HUES6 (cell line): ENCODE measurements at regions not wholly inside any gene's neighbourhood (a gene's known extent, or its start where the extent isn't known, plus 50 kb on each side); places are given as distances from the start of the nearest gene placed in this dataset.

ENCODE experiments used
- H3K27ac ChIP-seq: 2 replicates; pipeline ENCODE4 v1.7.0; 2013; ENCODE audit warnings: low read depth, mild to moderate bottlenecking, low read length, inconsistent platforms
- H3K27me3 ChIP-seq: 2 replicates; pipeline ENCODE4 v1.6.1; 2013; ENCODE audit warnings: low read length; ENCODE audit not compliant: control insufficient read depth, insufficient read depth
- H3K36me3 ChIP-seq: 2 replicates; pipeline ENCODE4 v1.6.1; 2013; ENCODE audit warnings: low read length; ENCODE audit not compliant: control insufficient read depth, insufficient read depth
- H3K4me1 ChIP-seq: 2 replicates; pipeline ENCODE4 v1.6.1; 2013; ENCODE audit warnings: low read length; ENCODE audit not compliant: control insufficient read depth, insufficient read depth
- H3K4me3 ChIP-seq: 2 replicates; pipeline ENCODE4 v1.5.1; 2013; ENCODE audit warnings: low read depth, low read length
- H3K9ac ChIP-seq: one replicate; pipeline ENCODE4 v1.6.1; 2013; ENCODE audit warnings: mild to moderate bottlenecking, low read length
- H3K9me3 ChIP-seq: 2 replicates; pipeline ENCODE4 v1.6.1; 2013; ENCODE audit warnings: low read depth, low read length; ENCODE audit not compliant: control insufficient read depth, insufficient read depth

DNA sequence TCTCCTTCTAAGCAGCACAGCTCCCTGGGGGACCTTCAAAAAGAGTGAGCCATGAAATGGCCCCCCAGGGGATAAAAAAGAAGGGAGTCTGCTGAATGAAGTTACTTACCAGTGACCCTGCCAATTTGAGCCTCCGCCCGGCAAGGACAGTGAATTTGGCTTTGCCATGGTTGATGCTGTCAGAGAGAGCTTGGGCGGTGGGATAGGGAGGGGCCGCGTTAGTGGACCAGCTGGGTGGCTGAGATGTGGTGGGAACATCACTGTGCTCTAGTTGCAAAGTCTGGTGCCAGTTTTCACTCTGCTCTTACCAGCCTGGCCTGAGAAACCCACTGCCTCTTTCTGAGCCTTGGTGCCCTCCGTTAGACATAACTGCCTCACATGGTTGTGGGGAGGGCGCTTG is 114.6 kb downstream of the MRM1 start:
- no peaks in the 10 kb centered on the region for H3K27me3 ChIP-seq
- H3K9me3 ChIP-seq, result no peaks in the 10 kb centered on the region
- H3K4me1 ChIP-seq, result no peaks in the 10 kb centered on the region
- no peak overlapping the region for H3K4me3 ChIP-seq
- H3K27ac ChIP-seq, result no peak overlapping the region
- no peaks in the 10 kb centered on the region for H3K36me3 ChIP-seq
- no peak overlapping the region for H3K9ac ChIP-seq

DNA sequence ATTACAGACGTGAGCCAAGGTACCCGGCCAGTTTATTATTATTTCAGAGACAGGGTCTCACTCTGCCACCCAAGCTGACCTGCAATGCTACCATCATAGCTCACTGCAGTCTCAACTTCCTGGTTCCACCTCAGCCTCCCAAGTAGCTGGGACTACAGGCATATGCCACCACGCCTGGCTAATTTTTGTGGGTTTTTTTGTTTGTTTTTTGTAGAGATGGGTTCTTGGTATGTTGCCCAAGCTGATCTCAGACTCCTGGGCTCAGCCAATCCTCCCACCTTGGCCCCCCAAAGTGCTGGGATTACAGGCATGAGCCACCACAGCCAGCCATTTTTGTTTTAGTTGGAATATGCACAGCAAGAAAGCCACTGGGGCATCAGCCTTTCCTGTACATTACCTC is 115.7 kb downstream of the MRM1 start:
- Histone ChIP-seq H3K4me1 (peaks cover 10% of the 10 kb centered on the region), H3K27ac (no peak overlapping the region), H3K36me3 (no peaks in the 10 kb centered on the region), H3K9ac (no peak overlapping the region), H3K9me3 (no peaks in the 10 kb centered on the region), H3K4me3 (no peak overlapping the region), H3K27me3 (no peaks in the 10 kb centered on the region)

DNA sequence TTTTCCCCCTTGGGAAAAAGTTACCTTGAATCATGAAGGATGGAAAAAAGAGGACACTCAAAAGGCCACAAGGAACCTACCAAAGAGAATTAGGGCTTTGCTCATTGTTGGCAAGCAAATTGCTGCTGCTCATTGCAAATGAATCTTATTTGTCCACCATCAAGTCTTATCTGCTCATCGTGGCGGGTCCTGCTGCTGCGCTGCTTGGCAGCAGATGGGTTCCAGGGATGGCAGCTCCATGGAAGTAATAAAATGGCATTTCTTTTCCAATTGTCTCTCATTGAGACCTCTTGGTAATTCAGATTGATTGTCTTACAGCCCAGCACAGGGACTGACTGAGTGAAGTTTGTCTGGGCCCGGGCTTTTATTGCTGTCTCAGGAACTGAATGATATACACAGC is 118.7 kb downstream of the MRM1 start:
- H3K36me3 ChIP-seq, result no peaks in the 10 kb centered on the region
- no peak overlapping the region for H3K4me3 ChIP-seq
- peaks cover 24% of the 10 kb centered on the region for H3K4me1 ChIP-seq
- H3K9me3 ChIP-seq, result no peaks in the 10 kb centered on the region
- peaks cover 7% of the 10 kb centered on the region; the same call in 1 of the 2 replicates for H3K27me3 ChIP-seq
- H3K9ac ChIP-seq, result no peak overlapping the region
- no peak overlapping the region for H3K27ac ChIP-seq

DNA sequence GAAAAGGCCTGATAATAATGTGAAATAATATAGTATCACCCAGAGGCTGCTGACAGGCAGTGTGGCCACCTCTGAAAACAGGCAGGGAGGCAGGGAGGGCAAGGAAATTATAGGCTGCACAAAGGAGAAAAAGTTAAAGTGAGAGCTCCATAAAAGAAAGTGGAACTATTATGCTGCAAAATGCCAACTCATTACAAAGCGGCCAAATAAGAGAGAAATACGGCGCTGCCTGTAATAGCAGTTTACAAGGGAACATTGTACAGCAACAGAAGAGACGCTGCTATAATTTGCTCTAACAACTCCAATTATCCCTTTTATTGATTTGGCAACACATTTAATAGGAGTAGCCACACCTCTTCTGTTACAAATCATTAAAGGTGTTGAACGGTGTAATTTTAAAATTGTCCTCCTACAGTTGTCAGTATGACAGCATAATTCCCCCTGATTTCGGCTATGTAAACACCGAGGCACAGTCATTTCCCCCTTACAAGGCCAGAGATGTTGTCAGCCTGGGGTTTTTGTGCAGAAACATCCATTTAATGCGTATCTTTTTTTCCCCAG is 120.3 kb downstream of the MRM1 start:
- peak overlapping the region; percentile 25 for H3K9ac ChIP-seq
- no peak overlapping the region; the same call in 1 of the 2 replicates for H3K27ac ChIP-seq
- peaks cover 24% of the 10 kb centered on the region for H3K4me1 ChIP-seq
- no peaks in the 10 kb centered on the region for H3K9me3 ChIP-seq
- peaks cover 9% of the 10 kb centered on the region; the same call in 1 of the 2 replicates for H3K27me3 ChIP-seq
- H3K4me3 ChIP-seq, result peak overlapping the region; percentile 64
- no peaks in the 10 kb centered on the region for H3K36me3 ChIP-seq

DNA sequence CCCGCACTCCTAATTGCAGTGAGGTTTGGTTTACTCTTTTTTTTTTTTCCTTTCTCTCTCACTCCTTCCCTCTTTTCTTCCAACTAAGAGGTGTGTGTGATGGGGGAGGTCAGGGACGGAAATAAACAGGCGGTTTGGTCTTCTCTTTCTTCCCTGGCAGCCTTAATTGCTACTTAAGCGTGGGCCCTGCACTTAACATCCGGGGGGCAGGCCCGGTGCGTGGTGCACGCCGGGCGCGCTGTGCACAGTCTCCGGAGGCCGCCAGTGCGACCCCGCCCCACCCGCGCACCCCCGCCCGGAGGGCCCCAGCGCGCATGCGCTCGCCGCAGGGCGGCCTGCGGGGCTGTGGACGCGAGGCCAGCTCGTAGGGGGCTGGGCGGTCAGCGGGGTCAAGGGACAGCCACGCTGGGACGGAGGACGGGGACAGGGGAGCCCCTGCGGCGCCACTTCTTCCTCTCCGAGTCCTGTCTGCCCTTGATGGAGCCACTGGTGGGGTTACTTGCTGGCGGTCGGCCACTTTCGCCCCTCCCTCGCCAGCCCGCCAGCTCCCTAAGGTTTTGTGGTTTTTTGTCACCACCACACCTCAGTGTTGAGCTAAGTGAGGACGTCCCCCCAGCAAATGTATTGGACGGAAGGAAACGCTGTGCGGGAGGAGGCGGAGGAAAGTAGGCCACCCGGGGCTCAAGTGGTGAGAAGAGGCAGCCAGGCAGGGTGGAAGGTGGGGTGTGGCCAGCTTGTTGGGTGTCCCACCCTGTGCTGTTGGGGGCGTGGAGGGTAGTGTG is 120.9 kb downstream of the MRM1 start:
- Histone ChIP-seq H3K4me3 (peak overlapping the region; percentile 64), H3K27ac (no peak overlapping the region; the same call in 1 of the 2 replicates), H3K9ac (peak overlapping the region; percentile 25)

DNA sequence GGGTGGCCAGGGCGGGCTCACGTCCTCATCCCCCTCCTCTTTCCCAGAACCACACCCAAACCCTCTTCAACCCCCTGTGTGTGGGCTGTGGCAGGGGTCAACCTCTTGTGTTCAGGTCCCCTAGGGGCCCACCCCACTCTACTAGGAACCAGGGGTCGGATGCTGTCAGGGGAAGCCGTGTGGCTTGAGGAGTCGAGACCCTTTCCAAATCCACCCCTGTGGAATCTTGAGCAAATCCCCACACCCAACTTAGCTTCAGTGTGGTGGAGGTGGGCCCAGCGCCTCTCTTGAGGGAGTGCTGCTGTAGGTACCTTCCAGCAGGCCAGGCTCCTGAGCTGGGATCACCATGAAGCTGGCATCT is 121.5 kb downstream of the MRM1 start:
- peak overlapping the region; percentile 64; the same call in 1 of the 2 replicates for H3K4me3 ChIP-seq

More for the DNA sequence above, 120.9 kb downstream of the MRM1 start:
- H3K27me3 ChIP-seq, result peaks cover 13% of the 10 kb centered on the region; the same call in 1 of the 2 replicates
- peaks cover 27% of the 10 kb centered on the region for H3K4me1 ChIP-seq
- H3K36me3 ChIP-seq, result no peaks in the 10 kb centered on the region
- no peaks in the 10 kb centered on the region for H3K9me3 ChIP-seq

DNA sequence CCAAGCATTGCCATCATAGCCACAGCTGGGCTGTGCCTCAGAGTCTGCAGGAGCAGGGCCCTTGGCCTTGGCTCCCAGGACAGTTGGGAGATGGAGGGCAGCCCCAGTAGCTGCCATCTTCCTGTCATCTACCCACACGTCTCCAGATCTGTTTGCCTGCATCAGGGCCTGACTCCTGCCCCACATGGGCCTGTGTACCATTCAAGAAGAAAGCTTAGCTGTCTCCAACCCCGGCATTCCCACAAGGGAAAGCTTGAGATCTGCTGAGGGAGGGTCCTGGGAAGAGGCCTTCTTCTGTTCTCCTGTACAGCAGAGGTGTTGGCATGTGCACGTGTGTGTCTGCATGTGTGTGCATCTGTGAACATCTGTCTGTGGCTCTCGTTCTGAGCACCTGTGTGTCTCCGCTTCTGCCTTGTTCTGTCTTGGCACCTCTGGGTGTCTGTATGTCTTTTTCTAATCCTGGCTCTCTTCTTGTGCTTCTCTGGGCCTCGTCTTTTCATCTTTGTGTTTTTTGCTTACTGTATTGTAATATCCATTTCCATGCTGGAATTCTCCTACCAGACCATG is 122.2 kb downstream of the MRM1 start:
- Histone ChIP-seq H3K4me3 (no peak overlapping the region), H3K27ac (no peak overlapping the region), H3K9ac (no peak overlapping the region), H3K9me3 (no peaks in the 10 kb centered on the region), H3K36me3 (no peaks in the 10 kb centered on the region), H3K4me1 (peaks cover 37% of the 10 kb centered on the region), H3K27me3 (peaks cover 18% of the 10 kb centered on the region; the same call in 1 of the 2 replicates)

More for the DNA sequence above, 121.5 kb downstream of the MRM1 start:
- H3K9ac ChIP-seq, result no peak overlapping the region
- no peaks in the 10 kb centered on the region for H3K36me3 ChIP-seq
- H3K27me3 ChIP-seq, result peaks cover 16% of the 10 kb centered on the region; the same call in 1 of the 2 replicates
- H3K9me3 ChIP-seq, result no peaks in the 10 kb centered on the region
- no peak overlapping the region for H3K27ac ChIP-seq
- H3K4me1 ChIP-seq, result peaks cover 33% of the 10 kb centered on the region

DNA sequence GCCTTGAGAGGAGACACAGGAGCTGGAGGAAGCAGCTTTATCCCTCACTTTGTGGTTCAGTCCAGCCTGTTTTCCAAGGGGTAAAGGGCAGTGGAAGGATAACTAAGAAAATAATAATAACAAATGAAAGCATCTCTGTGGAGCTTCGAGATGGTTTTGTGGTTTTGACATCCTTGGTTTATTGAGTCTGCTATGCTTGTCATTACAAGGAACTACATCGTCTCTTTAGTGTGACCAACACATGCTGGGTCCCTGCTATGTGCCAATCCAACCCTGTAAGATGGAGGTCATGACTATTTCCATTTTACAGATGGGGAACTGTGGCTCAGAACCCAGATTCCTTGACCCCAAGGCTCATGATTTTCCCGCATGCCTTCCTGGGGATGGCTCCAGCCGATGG is 124.8 kb downstream of the MRM1 start:
- no peak overlapping the region for H3K4me3 ChIP-seq
- H3K9me3 ChIP-seq, result no peaks in the 10 kb centered on the region
- H3K9ac ChIP-seq, result no peak overlapping the region
- H3K27me3 ChIP-seq, result peaks cover 37% of the 10 kb centered on the region
- H3K4me1 ChIP-seq, result peaks cover 57% of the 10 kb centered on the region
- H3K36me3 ChIP-seq, result no peaks in the 10 kb centered on the region
- no peak overlapping the region for H3K27ac ChIP-seq

DNA sequence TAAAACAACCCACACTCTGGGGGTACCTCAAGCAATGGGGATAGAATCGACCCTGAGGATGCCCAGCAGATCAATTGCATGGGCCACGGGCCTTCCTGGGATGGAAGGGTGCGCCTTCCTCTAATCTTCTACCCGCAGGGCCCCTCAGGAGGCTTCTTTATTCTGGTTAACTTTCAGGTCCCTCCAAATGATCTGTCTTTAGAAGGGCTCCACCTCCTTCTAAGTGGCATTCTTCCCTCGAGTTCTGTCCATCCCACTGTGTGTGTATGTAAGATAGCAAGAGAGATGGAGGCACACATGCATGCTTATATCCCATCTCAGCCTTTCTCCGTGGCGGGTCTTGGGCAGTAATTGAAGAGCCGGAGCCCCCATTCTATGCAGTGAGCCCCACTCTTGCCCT is 125.7 kb downstream of the MRM1 start:
- Histone ChIP-seq H3K27ac (no peak overlapping the region), H3K4me1 (peaks cover 57% of the 10 kb centered on the region), H3K27me3 (peaks cover 44% of the 10 kb centered on the region), H3K9me3 (no peaks in the 10 kb centered on the region), H3K36me3 (no peaks in the 10 kb centered on the region), H3K9ac (no peak overlapping the region), H3K4me3 (no peak overlapping the region)

DNA sequence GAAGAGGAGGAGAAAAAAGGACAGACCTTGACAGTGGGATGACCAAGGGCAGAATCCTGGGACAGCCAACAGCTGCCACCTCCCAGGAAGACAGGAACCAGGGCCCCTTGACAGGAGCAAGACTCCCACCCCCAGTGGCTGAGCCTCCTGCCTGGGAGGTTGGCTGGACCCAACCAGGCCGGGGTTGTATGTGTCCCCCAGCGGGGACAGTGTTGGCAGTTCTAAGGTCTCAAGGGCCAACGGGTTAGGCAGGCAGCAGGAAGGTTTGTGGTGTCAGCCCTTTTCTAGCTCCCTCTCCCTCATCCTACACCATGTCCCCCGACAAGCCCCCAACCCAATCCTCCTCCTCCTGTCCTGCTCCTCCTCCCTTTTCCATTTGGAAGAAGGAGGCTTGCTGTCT is 126.2 kb downstream of the MRM1 start:
- Histone ChIP-seq H3K9me3 (no peaks in the 10 kb centered on the region), H3K4me1 (peaks cover 58% of the 10 kb centered on the region), H3K36me3 (no peaks in the 10 kb centered on the region), H3K27me3 (peaks cover 48% of the 10 kb centered on the region), H3K27ac (no peak overlapping the region), H3K9ac (peak overlapping the region; percentile 42), H3K4me3 (no peak overlapping the region; the same call in 1 of the 2 replicates)
